GM12874 (cell line): ENCODE measurements at regions not wholly inside any gene's neighbourhood (a gene's known extent, or its start where the extent isn't known, plus 50 kb on each side); places are given as distances from the start of the nearest gene placed in this dataset.

ENCODE experiments used
- CTCF ChIP-seq: IDR thresholded peaks from 2 replicates; pipeline ENCODE4 v1.5.1; 2011; ENCODE audit warnings: low read depth, mild to moderate bottlenecking, control low read depth, low read length, moderate library complexity; ENCODE audit not compliant: insufficient read depth

- TF ChIP-seq CTCF: no peak
These were observed 212.4 kb downstream of the TBC1D2B start for GRCh38 chr15:77865106-77865610.

- TF ChIP-seq CTCF: no peak
These were observed 213.1 kb downstream of the TBC1D2B start for GRCh38 chr15:77864211-77865105.

GRCh38 chr15:77863491-77864105 lies 213.9 kb downstream of the TBC1D2B start:
- TF ChIP-seq CTCF: no peak

GRCh38 chr15:77862651-77863104 lies 214.8 kb downstream of the TBC1D2B start:
- TF ChIP-seq CTCF: no peak

GRCh38 chr15:77860071-77860691 lies 217.3 kb downstream of the TBC1D2B start:
- TF ChIP-seq CTCF: no peak

- no peak for TF ChIP-seq CTCF
These were observed 217.9 kb downstream of the TBC1D2B start for GRCh38 chr15:77859491-77860060.

- TF ChIP-seq CTCF: no peak
These were observed 218.6 kb downstream of the TBC1D2B start for GRCh38 chr15:77858792-77859490.
